Caco-2 (cell line): ENCODE measurements at regions not wholly inside any gene's neighbourhood (a gene's known extent, or its start where the extent isn't known, plus 50 kb on each side); places are given as distances from the start of the nearest gene placed in this dataset.
"Not testable (repeated sequence)": the region's sequence is repeated elsewhere in the genome, so short reads cannot be mapped to it uniquely, and the experiment has no call there.

ENCODE experiments used
- BruUV-seq: library from RNA; stranded (reverse); fragments of 400-500 nt; replicated peaks from 2 replicates; lab custom pipeline; 2021; lab: Mats Ljungman, UMichigan
- CTCF ChIA-PET: fragments of 300-600 bp; sonication (Branson Sonifier 250); formaldehyde crosslinking; loops from one replicate; lab custom pipeline; 2022; ENCODE audit warnings: antibody characterized with exemption; lab: Charles Lee
- POLR2A ChIA-PET: fragments of 300-600 bp; sonication (Branson Sonifier 250); formaldehyde crosslinking; loops from one replicate; lab custom pipeline; 2022; ENCODE audit warnings: antibody characterized with exemption; lab: Charles Lee
- DNase-seq, 2 experiments: peaks; one replicate each; pipeline versions ENCODE4 v3.0.0 to v3.0.0-alpha.2; 2020 to 2022
- H3K27me3 ChIP-seq: replicated peaks from 2 replicates; pipeline ENCODE4 v1.6.0; 2011; ENCODE audit warnings: low read length; ENCODE audit not compliant: control insufficient read depth, insufficient read depth
- H3K36me3 ChIP-seq: 2 replicates; pipeline ENCODE4 v1.5.1; 2011; ENCODE audit warnings: low read length; ENCODE audit not compliant: control insufficient read depth, insufficient read depth
- H3K4me1 ChIP-seq: fragments of 250-450 bp; sonication (Bioruptor Pico); 2 replicates; pipeline ENCODE4 v1.5.1; 2020; ENCODE audit warnings: mild to moderate bottlenecking
- H3K4me3 ChIP-seq: 2 replicates; pipeline ENCODE4 v1.5.1; 2011; ENCODE audit warnings: low read depth, mild to moderate bottlenecking, control low read depth, low read length
- H3K9me3 ChIP-seq: fragments of 250-450 bp; sonication (Bioruptor Pico); 2 replicates; pipeline ENCODE4 v1.5.1; 2020; ENCODE audit warnings: mild to moderate bottlenecking, moderate library complexity
- H3K27ac Mint-ChIP-seq: one replicate; pipeline ENCODE4 v1.8.0; 2022; ENCODE audit warnings: mixed read lengths; ENCODE audit not compliant: unreplicated experiment
- H3K27me3 Mint-ChIP-seq: one replicate; pipeline ENCODE4 v1.8.0; 2022; ENCODE audit warnings: mixed read lengths; ENCODE audit not compliant: insufficient read depth, unreplicated experiment
- H3K36me3 Mint-ChIP-seq: one replicate; pipeline ENCODE4 v1.8.0; 2022; ENCODE audit warnings: mild to moderate bottlenecking, mixed read lengths; ENCODE audit not compliant: insufficient read depth, unreplicated experiment
- H3K4me1 Mint-ChIP-seq: one replicate; pipeline ENCODE4 v1.8.0; 2022; ENCODE audit warnings: low read depth, mixed read lengths; ENCODE audit not compliant: unreplicated experiment
- H3K4me3 Mint-ChIP-seq: one replicate; pipeline ENCODE4 v1.8.0; 2022; ENCODE audit warnings: mild to moderate bottlenecking, moderate library complexity, mixed read lengths; ENCODE audit not compliant: unreplicated experiment
- H3K9me3 Mint-ChIP-seq: one replicate; pipeline ENCODE4 v1.8.0; 2022; ENCODE audit warnings: mixed read lengths; ENCODE audit not compliant: unreplicated experiment
- CTCF ChIP-seq, 2 experiments: fragments of 200-600 bp in 1 of 2; IDR thresholded peaks; 1 replicate in 1 of 2; 2 replicates in 1 of 2; pipeline versions ENCODE4 v1.5.1 to v1.8.0; 2011 to 2022; ENCODE audit warnings: antibody characterized with exemption in 1 of 2, control low read depth in 1 of 2, inconsistent platforms in 1 of 2, low read depth in 1 of 2, low read length in 1 of 2, mild to moderate bottlenecking in 1 of 2, moderate library complexity in 1 of 2; ENCODE audit not compliant: insufficient read depth in 1 of 2, severe bottlenecking in 1 of 2, unreplicated experiment in 1 of 2
- intact Hi-C: fragments of 100-400 bp; cut with micrococcal nuclease; formaldehyde crosslinking; loops from one replicate; pipeline ENCODE4 v1.10.0; 2022; ENCODE audit not compliant: unreplicated experiment

GRCh38 chr20:17863209-17863576, 105.4 kb downstream of the SNX5 start:
- no peaks in the 10 kb centered on the region for H3K27me3 ChIP-seq
- no TSS peak for BruUV-seq
- Mint-ChIP-seq H3K9me3 (no peaks in the 10 kb centered on the region), H3K27ac (no peak overlapping the region), H3K4me1 (peaks cover 11% of the 10 kb centered on the region), H3K4me3 (no peak overlapping the region), H3K36me3 (no peaks in the 10 kb centered on the region), H3K27me3 (no peaks in the 10 kb centered on the region)
- no peak overlapping the region for H3K4me3 ChIP-seq
- no peaks in the 10 kb centered on the region for H3K9me3 ChIP-seq
- H3K4me1 ChIP-seq: peaks cover 23% of the 10 kb centered on the region
- POLR2A ChIA-PET: no interaction called here
- CTCF ChIA-PET: interaction anchor here (0.9 kb wide), 1 partner anchor 76 kb away, joined by 7 read pairs; no protein-coding TSS in a partner anchor
- TF ChIP-seq CTCF (IDR thresholded peaks at IDR 0.05; ENCODE audit: insufficient read depth in 1 of 2, low read depth in 1 of 2, low read length in 1 of 2, severe bottlenecking in 1 of 2, unreplicated experiment in 1 of 2): no peak
- no peak for DNase-seq
- no peaks in the 10 kb centered on the region for H3K36me3 ChIP-seq
- intact Hi-C loops: no loop called here

GRCh38 chr20:17862171-17862570, 106.4 kb downstream of the SNX5 start:
- no peak for TF ChIP-seq CTCF (IDR thresholded peaks at IDR 0.05; ENCODE audit: insufficient read depth in 1 of 2, low read depth in 1 of 2, low read length in 1 of 2, severe bottlenecking in 1 of 2, unreplicated experiment in 1 of 2)
- no peak overlapping the region for H3K4me3 Mint-ChIP-seq
- no peaks in the 10 kb centered on the region for H3K27me3 Mint-ChIP-seq
- H3K4me1 ChIP-seq: peaks cover 23% of the 10 kb centered on the region
- H3K36me3 ChIP-seq: no peaks in the 10 kb centered on the region
- H3K4me3 ChIP-seq: no peak overlapping the region
- no peaks in the 10 kb centered on the region for H3K9me3 Mint-ChIP-seq
- POLR2A ChIA-PET: no interaction called here
- peaks cover 11% of the 10 kb centered on the region for H3K4me1 Mint-ChIP-seq
- intact Hi-C loops: no loop called here
- DNase-seq: no peak
- no peaks in the 10 kb centered on the region for H3K36me3 Mint-ChIP-seq
- no TSS peak for BruUV-seq
- no peak overlapping the region for H3K27ac Mint-ChIP-seq
- CTCF ChIA-PET: no interaction called here
- no peaks in the 10 kb centered on the region for H3K27me3 ChIP-seq
- H3K9me3 ChIP-seq: no peaks in the 10 kb centered on the region

DNA sequence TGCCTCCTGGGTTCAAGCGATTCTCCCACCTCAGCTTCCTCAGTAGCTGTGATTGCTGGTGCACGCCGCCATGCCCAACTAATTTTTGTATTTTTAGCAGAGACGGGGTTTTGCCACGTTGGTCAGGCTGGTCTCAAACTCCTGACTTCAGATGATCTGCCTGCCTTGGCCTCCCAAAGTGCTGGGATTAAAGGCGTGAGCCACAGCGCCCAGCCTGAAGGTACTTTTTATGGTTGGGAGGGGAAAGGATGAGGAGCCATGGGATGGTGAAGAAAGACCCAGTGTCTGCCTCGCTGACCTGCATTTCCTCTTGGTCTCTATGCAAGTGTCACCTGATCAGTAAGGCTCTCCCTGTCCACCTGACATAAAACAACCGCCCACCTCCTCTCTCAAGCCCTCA, 107.0 kb downstream of the SNX5 start:
- peaks cover 23% of the 10 kb centered on the region for H3K4me1 ChIP-seq
- intact Hi-C loops, H3K36me3 Mint-ChIP-seq, H3K36me3 ChIP-seq, H3K4me3 Mint-ChIP-seq, H3K9me3 Mint-ChIP-seq, POLR2A ChIA-PET, BruUV-seq, H3K27me3 Mint-ChIP-seq, DNase-seq, H3K9me3 ChIP-seq, H3K27ac Mint-ChIP-seq, H3K27me3 ChIP-seq, H3K4me3 ChIP-seq, CTCF ChIA-PET: not testable (repeated sequence)
- H3K4me1 Mint-ChIP-seq: peaks cover 11% of the 10 kb centered on the region
